ENCODE measurements at regions not wholly inside any gene's neighbourhood (a gene's known extent, or its start where the extent isn't known, plus 50 kb on each side); places are given as distances from the start of the nearest gene placed in this dataset.

DNA sequence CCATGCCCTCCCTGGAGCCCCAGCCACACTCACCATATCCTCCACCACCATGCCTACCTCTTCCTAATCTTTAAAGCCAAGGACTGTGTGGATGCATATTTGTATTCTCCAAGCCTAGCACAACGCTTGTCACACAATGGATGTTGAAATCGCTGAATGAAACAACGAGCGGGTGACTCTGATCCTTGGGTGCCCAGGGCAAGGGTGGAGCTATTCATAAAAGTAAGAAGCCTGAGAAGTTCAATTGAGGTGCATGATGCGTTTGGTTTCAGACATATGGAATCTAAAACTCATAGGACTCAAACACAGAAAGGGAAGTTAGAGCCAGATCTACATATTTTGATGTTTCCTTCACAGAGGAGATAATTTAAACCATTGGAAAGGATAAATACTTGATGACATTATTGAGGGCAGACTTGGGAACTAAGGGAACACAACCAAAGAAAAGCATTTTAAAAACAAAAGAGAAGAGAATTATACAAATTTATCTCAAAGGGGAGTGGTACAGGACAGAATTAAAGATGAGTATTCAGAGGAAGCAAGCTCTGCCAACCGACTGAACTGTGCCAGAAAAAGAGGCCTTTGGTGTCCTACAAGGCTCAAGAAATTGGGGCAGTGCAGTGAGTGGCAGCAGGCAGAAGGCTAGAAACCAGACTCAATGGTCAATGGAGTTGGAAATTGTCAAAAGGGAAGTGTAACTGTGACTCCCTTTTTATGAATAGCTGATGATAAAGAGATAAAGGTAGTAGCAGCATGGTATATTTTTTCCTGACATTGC, 200.6 kb upstream of the NCKAP5 start:
- POLR2A ChIA-PET = no interaction called here
- intact Hi-C loops (cut with micrococcal nuclease) = no loop called here
- H3K27me3 Mint-ChIP-seq = no peaks in the 10 kb centered on the region
- CTCF ChIA-PET = no interaction called here
- H3K4me3 Mint-ChIP-seq = no peak overlapping the region
- DNase-seq = no peak
- no peaks in the 10 kb centered on the region for H3K4me1 Mint-ChIP-seq
- no peak overlapping the region for H3K27ac Mint-ChIP-seq
- ATAC-seq (ENCODE audit: low read depth) = no peak
- TF ChIP-seq, protein P1, sequence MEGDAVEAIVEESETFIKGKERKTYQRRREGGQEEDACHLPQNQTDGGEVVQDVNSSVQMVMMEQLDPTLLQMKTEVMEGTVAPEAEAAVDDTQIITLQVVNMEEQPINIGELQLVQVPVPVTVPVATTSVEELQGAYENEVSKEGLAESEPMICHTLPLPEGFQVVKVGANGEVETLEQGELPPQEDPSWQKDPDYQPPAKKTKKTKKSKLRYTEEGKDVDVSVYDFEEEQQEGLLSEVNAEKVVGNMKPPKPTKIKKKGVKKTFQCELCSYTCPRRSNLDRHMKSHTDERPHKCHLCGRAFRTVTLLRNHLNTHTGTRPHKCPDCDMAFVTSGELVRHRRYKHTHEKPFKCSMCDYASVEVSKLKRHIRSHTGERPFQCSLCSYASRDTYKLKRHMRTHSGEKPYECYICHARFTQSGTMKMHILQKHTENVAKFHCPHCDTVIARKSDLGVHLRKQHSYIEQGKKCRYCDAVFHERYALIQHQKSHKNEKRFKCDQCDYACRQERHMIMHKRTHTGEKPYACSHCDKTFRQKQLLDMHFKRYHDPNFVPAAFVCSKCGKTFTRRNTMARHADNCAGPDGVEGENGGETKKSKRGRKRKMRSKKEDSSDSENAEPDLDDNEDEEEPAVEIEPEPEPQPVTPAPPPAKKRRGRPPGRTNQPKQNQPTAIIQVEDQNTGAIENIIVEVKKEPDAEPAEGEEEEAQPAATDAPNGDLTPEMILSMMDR (IDR thresholded peaks at IDR 0.05) = no peak
- no peaks in the 10 kb centered on the region for H3K36me3 Mint-ChIP-seq (ENCODE audit: low read depth)
- no peaks in the 10 kb centered on the region for H3K9me3 Mint-ChIP-seq

DNA sequence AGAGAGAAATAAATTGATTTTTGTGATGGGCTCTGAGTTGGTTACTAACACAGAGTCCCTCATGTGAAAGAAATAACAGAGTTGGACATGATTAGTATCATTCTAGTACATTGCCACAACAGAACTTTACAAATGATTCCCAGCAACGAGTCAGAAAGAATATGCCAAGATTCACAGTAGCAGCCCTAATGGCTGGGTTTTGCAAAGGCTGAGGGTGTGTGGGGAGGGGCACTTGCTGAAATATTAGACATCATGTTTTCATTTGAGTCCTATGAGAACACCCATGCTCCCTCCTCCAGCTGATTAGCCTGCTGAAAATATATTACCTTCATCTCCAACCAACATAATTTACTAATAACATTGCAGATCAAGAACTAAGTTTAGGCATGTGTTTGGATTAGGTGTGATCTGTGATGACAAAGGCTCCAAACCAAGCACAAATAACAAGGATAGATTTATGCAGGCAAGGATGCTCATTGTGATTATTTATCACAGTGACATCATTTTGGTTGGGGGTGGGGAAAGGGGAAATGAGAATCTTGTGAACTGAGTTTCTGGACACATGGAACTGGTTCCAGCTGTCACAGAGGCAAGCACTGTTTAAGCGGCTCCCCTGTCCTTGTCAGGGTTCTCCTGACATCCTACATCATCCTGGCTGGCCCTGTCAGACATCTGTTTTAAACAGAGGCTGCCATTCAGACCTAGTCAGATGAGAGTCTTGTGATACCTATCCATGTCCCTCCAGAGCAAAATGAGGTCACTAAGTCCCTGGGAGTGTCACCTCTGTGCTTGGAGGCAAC, 205.8 kb upstream of the NCKAP5 start:
- Mint-ChIP-seq H3K4me3 (no peak overlapping the region), H3K36me3 (ENCODE audit: low read depth) (no peaks in the 10 kb centered on the region), H3K27me3 (peaks cover 4% of the 10 kb centered on the region), H3K27ac (no peak overlapping the region), H3K9me3 (no peaks in the 10 kb centered on the region), H3K4me1 (no peaks in the 10 kb centered on the region)
- ATAC-seq (ENCODE audit: low read depth) (no peak), DNase-seq (no peak)
- TF ChIP-seq, protein P1 (IDR thresholded peaks at IDR 0.05) = no peak
- ChIA-PET POLR2A (no interaction called here), CTCF (no interaction called here)
- intact Hi-C loops (cut with micrococcal nuclease) = no loop called here

DNA sequence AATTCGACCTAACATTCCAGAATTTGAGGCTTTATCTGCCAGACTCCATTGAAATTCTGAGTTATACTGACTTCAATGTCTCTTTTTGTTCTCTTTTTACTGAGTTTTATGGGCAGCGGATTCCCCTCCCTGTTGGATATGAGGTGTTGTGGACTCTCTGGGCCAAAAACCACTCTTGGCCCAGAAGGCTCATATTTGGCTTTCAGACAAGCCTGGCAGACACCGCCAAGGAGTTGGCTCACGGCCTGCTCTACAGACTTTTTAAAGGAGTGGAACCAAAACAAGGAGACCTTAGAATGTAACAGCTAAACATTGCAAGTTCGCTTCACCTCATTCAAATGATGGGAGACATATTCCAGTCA, 206.4 kb upstream of the NCKAP5 start:
- no peak overlapping the region for H3K4me3 Mint-ChIP-seq
- no peaks in the 10 kb centered on the region for H3K4me1 Mint-ChIP-seq
- DNase-seq = no peak
- ATAC-seq (ENCODE audit: low read depth) = no peak
- H3K27ac Mint-ChIP-seq = no peak overlapping the region
- TF ChIP-seq, protein P1 (IDR thresholded peaks at IDR 0.05) = no peak
- no peaks in the 10 kb centered on the region for H3K36me3 Mint-ChIP-seq (ENCODE audit: low read depth)
- ChIA-PET CTCF (no interaction called here), POLR2A (no interaction called here)
- intact Hi-C loops (cut with micrococcal nuclease) = no loop called here
- no peaks in the 10 kb centered on the region for H3K9me3 Mint-ChIP-seq
- peaks cover 4% of the 10 kb centered on the region for H3K27me3 Mint-ChIP-seq

DNA sequence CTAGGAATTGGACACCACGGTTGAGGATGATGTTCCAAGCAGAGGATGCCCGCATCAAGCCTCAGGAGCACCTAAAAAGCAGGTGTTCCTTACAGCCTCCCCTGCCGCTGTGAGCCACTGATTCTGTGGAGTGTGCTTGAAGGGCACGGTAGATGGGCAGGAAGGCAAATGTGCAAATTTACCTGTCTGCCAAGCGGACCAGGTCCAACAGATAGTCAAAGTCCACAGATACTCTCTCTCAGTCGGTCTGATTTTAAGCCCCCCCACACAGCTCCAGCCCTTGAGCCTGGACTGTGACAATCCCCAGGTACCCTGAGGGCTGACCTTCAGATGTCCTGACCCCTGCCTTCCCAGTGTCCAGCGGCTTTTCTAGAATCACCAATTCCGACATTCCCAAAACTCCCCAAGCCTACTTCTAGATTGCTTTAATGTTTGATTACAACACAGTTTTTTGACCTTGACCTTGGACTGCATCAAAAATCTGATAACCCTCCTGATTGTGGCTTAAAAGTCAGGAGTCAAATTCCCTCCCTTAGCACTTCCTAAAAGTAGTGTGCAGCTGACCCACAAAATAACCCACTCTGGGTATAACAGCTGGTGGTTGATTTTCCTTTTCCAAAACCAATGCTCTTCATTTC, 208.8 kb upstream of the NCKAP5 start:
- ATAC-seq (ENCODE audit: low read depth) = no peak
- TF ChIP-seq, protein P1 (IDR thresholded peaks at IDR 0.05) = no peak

DNA sequence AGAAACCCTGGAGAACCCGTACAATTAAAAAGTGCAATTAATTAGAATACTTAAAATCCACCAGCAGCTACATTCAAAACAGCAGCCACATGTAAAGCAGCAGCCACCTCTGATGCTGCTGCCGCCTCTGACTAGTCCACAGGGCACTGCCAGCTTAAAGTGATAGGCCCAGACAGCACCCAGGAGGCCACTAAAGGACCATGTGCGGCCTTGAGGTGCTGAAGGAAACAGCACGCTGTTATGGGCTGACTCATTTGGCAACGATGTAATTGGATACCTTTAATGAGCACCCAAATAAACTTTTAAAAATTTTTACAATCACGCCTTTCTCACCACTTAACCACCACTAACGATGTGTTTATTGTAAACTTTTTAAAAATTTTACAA, 209.3 kb upstream of the NCKAP5 start:
- intact Hi-C loops (cut with micrococcal nuclease) = no loop called here
- Mint-ChIP-seq H3K4me1 (no peaks in the 10 kb centered on the region), H3K27me3 (peaks cover 4% of the 10 kb centered on the region), H3K9me3 (no peaks in the 10 kb centered on the region), H3K27ac (no peak overlapping the region), H3K36me3 (ENCODE audit: low read depth) (no peaks in the 10 kb centered on the region), H3K4me3 (no peak overlapping the region)
- CTCF ChIA-PET = no interaction called here
- POLR2A ChIA-PET = no interaction called here
- ATAC-seq (ENCODE audit: low read depth) = no peak
- DNase-seq = no peak
- TF ChIP-seq, protein P1 (IDR thresholded peaks at IDR 0.05) = no peak

More for the DNA sequence above, 208.8 kb upstream of the NCKAP5 start:
- H3K27ac Mint-ChIP-seq = no peak overlapping the region
- DNase-seq = no peak
- no peak overlapping the region for H3K4me3 Mint-ChIP-seq
- POLR2A ChIA-PET = no interaction called here
- no peaks in the 10 kb centered on the region for H3K36me3 Mint-ChIP-seq (ENCODE audit: low read depth)
- H3K9me3 Mint-ChIP-seq = no peaks in the 10 kb centered on the region
- H3K27me3 Mint-ChIP-seq = peaks cover 4% of the 10 kb centered on the region
- no peaks in the 10 kb centered on the region for H3K4me1 Mint-ChIP-seq
- intact Hi-C loops (cut with micrococcal nuclease) = no loop called here
- CTCF ChIA-PET = no interaction called here

Data from activated B cell treated with CpG ODN at 0.5 μM for 24 hours (primary cell).